ENCODE measurements at regions not wholly inside any gene's neighbourhood (a gene's known extent, or its start where the extent isn't known, plus 50 kb on each side); places are given as distances from the start of the nearest gene placed in this dataset.

- TF ChIP-seq, protein P1, sequence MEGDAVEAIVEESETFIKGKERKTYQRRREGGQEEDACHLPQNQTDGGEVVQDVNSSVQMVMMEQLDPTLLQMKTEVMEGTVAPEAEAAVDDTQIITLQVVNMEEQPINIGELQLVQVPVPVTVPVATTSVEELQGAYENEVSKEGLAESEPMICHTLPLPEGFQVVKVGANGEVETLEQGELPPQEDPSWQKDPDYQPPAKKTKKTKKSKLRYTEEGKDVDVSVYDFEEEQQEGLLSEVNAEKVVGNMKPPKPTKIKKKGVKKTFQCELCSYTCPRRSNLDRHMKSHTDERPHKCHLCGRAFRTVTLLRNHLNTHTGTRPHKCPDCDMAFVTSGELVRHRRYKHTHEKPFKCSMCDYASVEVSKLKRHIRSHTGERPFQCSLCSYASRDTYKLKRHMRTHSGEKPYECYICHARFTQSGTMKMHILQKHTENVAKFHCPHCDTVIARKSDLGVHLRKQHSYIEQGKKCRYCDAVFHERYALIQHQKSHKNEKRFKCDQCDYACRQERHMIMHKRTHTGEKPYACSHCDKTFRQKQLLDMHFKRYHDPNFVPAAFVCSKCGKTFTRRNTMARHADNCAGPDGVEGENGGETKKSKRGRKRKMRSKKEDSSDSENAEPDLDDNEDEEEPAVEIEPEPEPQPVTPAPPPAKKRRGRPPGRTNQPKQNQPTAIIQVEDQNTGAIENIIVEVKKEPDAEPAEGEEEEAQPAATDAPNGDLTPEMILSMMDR (IDR thresholded peaks at IDR 0.05), result no peak
- no peak for TF ChIP-seq EP300 (IDR thresholded peaks at IDR 0.05)
These were observed 281.1 kb upstream of the ANKRD55 start for GRCh38 chr5:56514245-56514644.
